ENCODE measurements at regions not wholly inside any gene's neighbourhood (a gene's known extent, or its start where the extent isn't known, plus 50 kb on each side); places are given as distances from the start of the nearest gene placed in this dataset.

- no peak for TF ChIP-seq HMBOX1 (IDR thresholded peaks at IDR 0.05)
- no peak for TF ChIP-seq HDAC8 (tag; IDR thresholded peaks at IDR 0.05)
- no peak for TF ChIP-seq ELK3 (CRISPR knock-in tag; IDR thresholded peaks at IDR 0.05)
- TF ChIP-seq HSF4 (CRISPR knock-in tag; IDR thresholded peaks at IDR 0.05; ENCODE audit: borderline replicate concordance): no peak
- no peak for TF ChIP-seq E2F5 (CRISPR knock-in tag; IDR thresholded peaks at IDR 0.05)
- TF ChIP-seq HNRNPUL1 (IDR thresholded peaks at IDR 0.05; ENCODE audit: low read length): no peak
These were observed 149.7 kb upstream of the RRP15 start (continued) for GRCh38 chr1:218135371-218135770.

DNA sequence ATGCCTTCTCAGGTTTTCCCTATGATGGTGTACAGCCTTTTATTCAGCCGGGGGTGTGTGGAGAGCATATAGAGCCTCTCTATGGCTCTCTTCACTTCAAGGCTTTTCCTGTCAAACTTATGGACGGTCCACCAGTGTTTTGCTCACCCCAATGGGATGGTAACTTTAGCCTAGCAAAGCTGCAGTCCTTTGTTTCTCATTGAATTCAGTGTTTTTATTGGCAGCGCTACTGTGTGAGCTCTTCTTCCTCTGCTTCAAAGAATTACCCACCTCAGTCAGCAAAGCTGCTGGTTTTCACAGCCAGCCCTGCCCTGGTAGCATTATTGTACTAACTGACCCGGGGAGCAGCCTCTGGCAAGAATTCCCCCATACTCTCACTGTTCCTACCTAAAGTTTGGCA, 145.3 kb upstream of the RRP15 start:
- no peak overlapping the region for H2AFZ ChIP-seq (ENCODE audit: low read depth, low read length)
- no peaks in the 10 kb centered on the region; the same call in 1 of the 2 replicates for H3K9me3 ChIP-seq (replicated peaks; ENCODE audit: control insufficient read depth, insufficient read depth, low read depth, low read length)
- no peaks in the 10 kb centered on the region for H4K20me1 ChIP-seq (replicated peaks; ENCODE audit: control insufficient read depth, insufficient read depth, low read length)
- DNase-seq (ENCODE audit: extremely low read depth in 1 of 4, low spot score in 3 of 4) (no peak), ATAC-seq (no peak), FAIRE-seq (no peak)
- 0% methylated on average over 4 of the region's 4 CpGs for WGBS (ENCODE audit: insufficient coverage, low coverage, missing lambda C conversion rate)
- no peaks in the 10 kb centered on the region for H3K79me2 ChIP-seq (ENCODE audit: control insufficient read depth, insufficient read depth, low read length)
- intact Hi-C loops (cut with micrococcal nuclease): no loop called here
- no peaks in the 10 kb centered on the region for H3K9me1 ChIP-seq (ENCODE audit: control insufficient read depth, insufficient read depth, low read length)
- ChIA-PET POLR2A (no interaction called here), CTCF (ENCODE audit: low intra/inter-chr PET ratio) (no interaction called here)
- H3K27ac ChIP-seq (ENCODE audit: extremely low read depth, low read depth, low read length): no peak overlapping the region
- in situ Hi-C loops (cut with MboI): no loop called here
- H3K4me2 ChIP-seq (ENCODE audit: insufficient read depth, low read length): no peak overlapping the region
- H3K4me1 ChIP-seq (replicated peaks in 1 of 2; ENCODE audit: control insufficient read depth in 2 of 2, insufficient read depth in 2 of 2, low read length in 2 of 2): no peaks in the 10 kb centered on the region
- no TSS peak for BruUV-seq (replicated peaks)
- no peaks in the 10 kb centered on the region for H3K27me3 ChIP-seq (ENCODE audit: control insufficient read depth in 2 of 2, insufficient read depth in 2 of 2, low read length in 2 of 2)
- H3K4me3 ChIP-seq: no peak overlapping the region
- TF ChIP-seq ZFP36 (IDR thresholded peaks at IDR 0.05; ENCODE audit: low read depth, low read length, partially characterized antibody) (no peak), ATF3 (IDR thresholded peaks at IDR 0.05) (no peak), ATF3 (CRISPR knock-in tag; conservative IDR thresholded peaks at IDR 0.05) (no peak)
- H3K9ac ChIP-seq (ENCODE audit: insufficient read depth in 1 of 2, low read depth in 2 of 2, low read length in 2 of 2): no peak overlapping the region
- no peaks in the 10 kb centered on the region for H3K36me3 ChIP-seq (ENCODE audit: control insufficient read depth, insufficient read depth, low read length)

Data from K562 (cell line).